ENCODE measurements at regions not wholly inside any gene's neighbourhood (a gene's known extent, or its start where the extent isn't known, plus 50 kb on each side); places are given as distances from the start of the nearest gene placed in this dataset.

DNA sequence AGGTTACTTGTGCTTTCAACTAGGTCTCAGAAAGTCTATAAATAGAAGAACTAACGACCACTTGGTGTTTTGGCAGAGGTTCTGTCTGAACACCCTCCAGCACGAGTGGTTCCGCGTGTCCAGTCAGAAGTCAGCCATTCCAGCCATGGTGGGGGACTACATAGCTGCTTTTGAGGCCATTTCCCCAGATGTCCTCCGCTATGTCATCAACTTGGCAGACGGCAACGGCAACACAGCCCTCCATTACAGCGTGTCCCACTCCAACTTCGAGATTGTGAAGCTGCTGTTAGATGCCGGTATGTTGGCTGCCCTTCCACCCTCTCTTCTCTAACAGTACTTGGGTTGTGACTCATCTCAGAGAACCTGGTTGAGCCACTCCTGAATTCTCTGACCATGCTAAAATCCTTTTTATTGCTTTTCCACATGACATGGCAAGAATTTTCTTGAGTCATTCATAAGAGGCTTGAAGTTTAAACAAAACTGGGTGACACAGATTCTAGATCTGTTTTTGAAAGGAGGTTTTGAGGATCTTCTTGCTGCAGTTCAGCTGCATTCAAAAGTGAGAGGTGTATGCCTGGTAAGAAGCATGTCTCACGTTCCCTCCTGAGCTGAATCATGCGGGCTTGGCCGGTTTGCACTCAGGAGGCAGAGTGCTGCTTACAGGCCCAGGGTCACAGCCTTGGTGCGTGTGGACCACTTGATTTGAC is 103.1 kb upstream of the DMRT1 start:
- peak overlapping the region; percentile 20 to 45 (median 21) for H3K27ac ChIP-seq
- H3K36me3 ChIP-seq: peaks cover 6 to 95% (median 56%) of the 10 kb centered on the region in 4 donors
- DNase-seq (no peak), ATAC-seq (peak in 3 of 4 donors; percentile 4 to 33 (median 20))
- TF ChIP-seq POLR2A (IDR thresholded peaks at IDR 0.05): no peak
- TF ChIP-seq, protein P1, sequence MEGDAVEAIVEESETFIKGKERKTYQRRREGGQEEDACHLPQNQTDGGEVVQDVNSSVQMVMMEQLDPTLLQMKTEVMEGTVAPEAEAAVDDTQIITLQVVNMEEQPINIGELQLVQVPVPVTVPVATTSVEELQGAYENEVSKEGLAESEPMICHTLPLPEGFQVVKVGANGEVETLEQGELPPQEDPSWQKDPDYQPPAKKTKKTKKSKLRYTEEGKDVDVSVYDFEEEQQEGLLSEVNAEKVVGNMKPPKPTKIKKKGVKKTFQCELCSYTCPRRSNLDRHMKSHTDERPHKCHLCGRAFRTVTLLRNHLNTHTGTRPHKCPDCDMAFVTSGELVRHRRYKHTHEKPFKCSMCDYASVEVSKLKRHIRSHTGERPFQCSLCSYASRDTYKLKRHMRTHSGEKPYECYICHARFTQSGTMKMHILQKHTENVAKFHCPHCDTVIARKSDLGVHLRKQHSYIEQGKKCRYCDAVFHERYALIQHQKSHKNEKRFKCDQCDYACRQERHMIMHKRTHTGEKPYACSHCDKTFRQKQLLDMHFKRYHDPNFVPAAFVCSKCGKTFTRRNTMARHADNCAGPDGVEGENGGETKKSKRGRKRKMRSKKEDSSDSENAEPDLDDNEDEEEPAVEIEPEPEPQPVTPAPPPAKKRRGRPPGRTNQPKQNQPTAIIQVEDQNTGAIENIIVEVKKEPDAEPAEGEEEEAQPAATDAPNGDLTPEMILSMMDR (IDR thresholded peaks at IDR 0.05): no peak
- 71% methylated on average over 7 of the region's 14 CpGs for WGBS (ENCODE audit: insufficient coverage, low coverage, low lambda C conversion rate, missing lambda C conversion rate)
- intact Hi-C loops (cut with DNase I): no loop called here
- H3K27me3 ChIP-seq: no peaks in the 10 kb centered on the region
- H3K9me3 ChIP-seq: no peaks in the 10 kb centered on the region
- peaks cover 0 to 17% (median 8%) of the 10 kb centered on the region in 4 donors for H3K4me1 ChIP-seq
- no peak overlapping the region for H3K4me3 ChIP-seq

DNA sequence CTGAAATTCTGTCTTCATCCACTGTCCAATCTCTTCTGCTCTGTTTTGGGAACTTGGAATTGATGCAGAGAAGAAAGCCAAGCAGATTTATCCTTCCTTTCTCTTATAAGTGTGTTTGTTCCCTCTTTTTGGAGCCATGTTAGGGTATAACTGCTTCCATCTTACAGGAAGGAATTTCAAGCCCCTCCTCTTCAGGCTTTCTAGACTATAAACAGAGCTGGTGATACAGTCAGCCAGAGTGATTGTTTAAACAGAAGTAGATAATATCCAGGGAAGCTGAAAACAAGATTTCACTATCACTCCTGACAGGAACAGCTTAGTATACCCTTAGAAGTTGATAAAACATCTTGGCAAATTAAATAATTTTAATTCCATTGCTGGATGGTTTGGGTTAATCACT is 102.1 kb upstream of the DMRT1 start:
- DNase-seq: no peak
- H3K27ac ChIP-seq: no peak overlapping the region

DNA sequence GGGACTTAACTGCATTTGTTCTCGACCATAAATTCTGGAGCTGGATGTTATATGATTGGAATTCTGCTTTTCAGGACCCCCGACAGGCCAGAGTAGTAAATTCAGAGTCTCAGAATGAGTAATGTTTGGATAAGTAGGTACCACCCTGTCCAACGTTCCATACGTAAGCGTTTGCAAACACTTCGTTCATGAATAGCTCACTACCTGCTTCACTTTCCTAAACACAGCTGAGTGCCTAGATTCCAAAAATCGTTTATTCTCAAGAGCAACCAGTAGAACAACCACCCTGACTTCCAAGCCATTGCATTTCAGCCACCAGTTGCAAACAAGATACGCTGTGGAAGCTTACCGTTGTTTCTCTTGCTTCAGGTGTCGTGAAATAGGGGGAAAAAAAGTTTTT is 101.3 kb upstream of the DMRT1 start:
- Histone ChIP-seq H3K9me3 (no peaks in the 10 kb centered on the region), H3K36me3 (peaks cover 6 to 83% (median 49%) of the 10 kb centered on the region in 4 donors), H3K4me1 (peaks cover 0 to 36% (median 18%) of the 10 kb centered on the region in 4 donors), H3K4me3 (no peak overlapping the region), H3K27ac (no peak overlapping the region), H3K27me3 (no peaks in the 10 kb centered on the region)
- intact Hi-C loops (cut with DNase I): no loop called here
- 75% methylated on average over 10 of the region's 10 CpGs for WGBS (ENCODE audit: insufficient coverage, low coverage, low lambda C conversion rate, missing lambda C conversion rate)
- no peak for TF ChIP-seq POLR2A (IDR thresholded peaks at IDR 0.05)
- TF ChIP-seq, protein P1 (IDR thresholded peaks at IDR 0.05): no peak
- DNase-seq (no peak), ATAC-seq (no peak)

More for the DNA sequence above, 102.1 kb upstream of the DMRT1 start:
- Histone ChIP-seq H3K9me3 (no peaks in the 10 kb centered on the region), H3K27me3 (no peaks in the 10 kb centered on the region), H3K4me1 (peaks cover 0 to 27% (median 14%) of the 10 kb centered on the region in 4 donors), H3K4me3 (no peak overlapping the region), H3K36me3 (peaks cover 6 to 91% (median 52%) of the 10 kb centered on the region in 4 donors)
- intact Hi-C loops (cut with DNase I): no loop called here
- no peak for TF ChIP-seq POLR2A (IDR thresholded peaks at IDR 0.05)
- TF ChIP-seq, protein P1 (IDR thresholded peaks at IDR 0.05): no peak
- no peak for ATAC-seq

DNA sequence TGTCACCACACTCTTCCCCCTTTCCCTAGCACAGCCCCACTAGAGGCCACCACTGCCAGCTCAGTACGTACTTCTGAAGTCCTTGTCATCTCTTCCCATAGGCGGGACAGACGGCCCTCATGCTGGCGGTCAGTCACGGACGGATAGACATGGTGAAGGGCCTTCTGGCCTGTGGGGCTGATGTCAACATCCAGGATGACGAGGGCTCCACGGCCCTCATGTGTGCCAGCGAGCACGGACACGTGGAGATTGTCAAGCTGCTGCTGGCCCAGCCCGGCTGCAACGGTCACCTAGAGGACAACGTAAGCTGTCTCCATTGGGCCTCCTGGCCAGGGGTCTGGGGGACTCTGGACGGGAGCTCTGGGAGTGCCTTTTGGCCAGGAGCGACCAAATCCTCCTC is 99.4 kb upstream of the DMRT1 start:
- 100% methylated on average over 6 of the region's 16 CpGs for WGBS (ENCODE audit: insufficient coverage, low coverage, low lambda C conversion rate, missing lambda C conversion rate)
- ATAC-seq (no peak), DNase-seq (peak in 1 of 3 donors; percentile 57)
- no peak overlapping the region for H3K4me3 ChIP-seq
- no peaks in the 10 kb centered on the region for H3K9me3 ChIP-seq
- TF ChIP-seq, protein P1 (IDR thresholded peaks at IDR 0.05): no peak
- TF ChIP-seq POLR2A (IDR thresholded peaks at IDR 0.05): no peak
- H3K36me3 ChIP-seq: peaks cover 0 to 67% (median 40%) of the 10 kb centered on the region in 4 donors
- intact Hi-C loops (cut with DNase I): no loop called here
- H3K4me1 ChIP-seq: peaks cover 0 to 54% (median 26%) of the 10 kb centered on the region in 4 donors
- H3K27me3 ChIP-seq: no peaks in the 10 kb centered on the region
- H3K27ac ChIP-seq: peak overlapping the region in 1 of 3 donors; percentile 93
